ENCODE measurements at regions not wholly inside any gene's neighbourhood (a gene's known extent, or its start where the extent isn't known, plus 50 kb on each side); places are given as distances from the start of the nearest gene placed in this dataset.

DNA sequence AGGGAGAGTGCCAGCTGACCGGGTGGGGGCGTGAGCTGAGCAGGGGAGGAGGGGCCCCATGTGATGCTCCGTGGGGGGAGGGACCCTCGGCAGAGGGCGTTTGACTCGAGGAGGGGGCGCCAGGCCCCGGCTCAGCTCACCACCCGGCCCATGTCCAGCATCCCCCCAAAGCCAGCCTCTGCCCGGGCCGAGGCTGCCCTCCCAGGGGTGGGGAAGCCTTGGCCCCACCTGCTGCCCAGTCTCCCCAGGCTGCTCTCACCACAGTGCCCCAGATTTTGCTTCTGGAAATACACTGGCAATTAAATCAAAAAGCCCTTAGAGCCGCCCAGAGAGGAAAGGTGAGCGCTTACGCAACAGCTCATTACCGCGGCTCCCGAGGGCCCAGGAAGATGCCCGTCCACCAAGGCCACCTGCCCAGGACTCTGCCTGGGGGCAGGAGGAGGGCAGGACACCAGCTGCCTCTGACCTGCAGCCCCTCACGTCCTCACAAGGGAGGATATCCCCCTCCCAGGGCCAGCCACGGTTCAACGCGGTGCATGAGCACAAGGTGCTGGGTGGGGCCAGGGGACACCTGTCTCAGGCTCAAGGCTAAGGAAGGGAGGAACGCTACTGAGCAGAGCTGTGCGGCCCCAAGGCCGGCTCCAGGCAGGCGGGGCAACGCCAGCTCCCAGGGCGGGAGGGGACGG is 70.0 kb upstream of the INPP5A start:
- DNase-seq (ENCODE audit: extremely low read depth, insufficient read length) = peak; percentile 1
- no peak overlapping the region for H3K4me3 ChIP-seq (replicated peaks; ENCODE audit: low read depth, low read length)
- no peaks in the 10 kb centered on the region for H3K36me3 ChIP-seq (ENCODE audit: control insufficient read depth, insufficient read depth, low read length)
- H3K27me3 ChIP-seq (replicated peaks; ENCODE audit: control insufficient read depth, insufficient read depth, low read length) = no peaks in the 10 kb centered on the region; the same call in 1 of the 2 replicates
- TF ChIP-seq CTCF (IDR thresholded peaks at IDR 0.05; ENCODE audit: insufficient read depth, low read length, poor library complexity, severe bottlenecking) = no peak

DNA sequence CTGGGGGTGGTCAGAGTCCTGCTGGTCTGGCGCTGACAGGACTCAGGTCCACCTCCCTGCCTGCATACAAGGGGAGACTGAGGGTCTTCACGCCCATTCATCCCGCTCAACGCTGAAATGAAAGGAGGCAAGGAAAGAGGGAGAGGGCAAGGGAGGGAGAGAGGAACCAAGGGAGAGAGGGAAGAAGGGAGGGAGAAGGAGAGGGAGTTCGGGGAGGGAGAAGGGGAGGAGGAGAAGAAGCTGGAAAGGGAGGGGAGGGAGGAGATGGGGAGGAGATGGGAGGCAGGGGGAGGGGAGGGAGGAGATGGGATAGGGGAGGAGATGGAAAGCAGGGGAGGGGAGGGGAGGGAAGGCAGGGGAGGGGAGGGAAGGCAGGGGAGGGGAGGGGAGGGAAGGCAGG is 69.4 kb upstream of the INPP5A start:
- TF ChIP-seq CTCF (IDR thresholded peaks at IDR 0.05; ENCODE audit: insufficient read depth, low read length, poor library complexity, severe bottlenecking) = no peak
- no peaks in the 10 kb centered on the region; the same call in 1 of the 2 replicates for H3K27me3 ChIP-seq (replicated peaks; ENCODE audit: control insufficient read depth, insufficient read depth, low read length)
- H3K36me3 ChIP-seq (ENCODE audit: control insufficient read depth, insufficient read depth, low read length) = no peaks in the 10 kb centered on the region
- H3K4me3 ChIP-seq (replicated peaks; ENCODE audit: low read depth, low read length) = no peak overlapping the region
- no peak for DNase-seq (ENCODE audit: extremely low read depth, insufficient read length)

DNA sequence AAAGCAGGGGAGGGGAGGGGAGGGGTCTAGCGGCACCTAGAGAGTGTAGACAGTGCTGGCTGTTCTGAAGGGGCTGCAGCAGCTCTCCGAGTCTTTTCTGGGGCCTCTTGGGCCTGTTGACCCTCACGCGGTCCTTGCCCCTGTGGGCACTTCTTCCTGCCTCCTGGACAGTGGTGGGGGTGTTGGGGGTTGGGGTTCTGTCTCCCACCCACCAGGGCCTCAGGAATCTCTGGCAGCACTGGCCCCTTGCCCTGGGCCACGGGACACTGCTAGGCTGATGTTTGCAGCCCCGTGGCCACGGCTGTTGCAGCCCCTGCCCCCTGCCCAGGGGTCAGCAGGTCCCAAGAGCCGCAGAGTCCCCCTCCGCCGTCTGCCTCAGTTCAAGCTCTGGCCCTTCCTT is 68.9 kb upstream of the INPP5A start:
- no peaks in the 10 kb centered on the region; the same call in 1 of the 2 replicates for H3K27me3 ChIP-seq (replicated peaks; ENCODE audit: control insufficient read depth, insufficient read depth, low read length)
- no peak for DNase-seq (ENCODE audit: extremely low read depth, insufficient read length)

GRCh38 chr10:132469197-132469884 is 68.2 kb upstream of the INPP5A start:
- no peak for TF ChIP-seq CTCF (IDR thresholded peaks at IDR 0.05; ENCODE audit: insufficient read depth, low read length, poor library complexity, severe bottlenecking)
- H3K27me3 ChIP-seq (replicated peaks; ENCODE audit: control insufficient read depth, insufficient read depth, low read length) = no peaks in the 10 kb centered on the region; the same call in 1 of the 2 replicates
- H3K36me3 ChIP-seq (ENCODE audit: control insufficient read depth, insufficient read depth, low read length) = no peaks in the 10 kb centered on the region
- no peak for DNase-seq (ENCODE audit: extremely low read depth, insufficient read length)
- H3K4me3 ChIP-seq (replicated peaks; ENCODE audit: low read depth, low read length) = no peak overlapping the region

More for the DNA sequence above, 68.9 kb upstream of the INPP5A start:
- H3K36me3 ChIP-seq (ENCODE audit: control insufficient read depth, insufficient read depth, low read length) = no peaks in the 10 kb centered on the region
- H3K4me3 ChIP-seq (replicated peaks; ENCODE audit: low read depth, low read length) = no peak overlapping the region
- TF ChIP-seq CTCF (IDR thresholded peaks at IDR 0.05; ENCODE audit: insufficient read depth, low read length, poor library complexity, severe bottlenecking) = no peak

DNA sequence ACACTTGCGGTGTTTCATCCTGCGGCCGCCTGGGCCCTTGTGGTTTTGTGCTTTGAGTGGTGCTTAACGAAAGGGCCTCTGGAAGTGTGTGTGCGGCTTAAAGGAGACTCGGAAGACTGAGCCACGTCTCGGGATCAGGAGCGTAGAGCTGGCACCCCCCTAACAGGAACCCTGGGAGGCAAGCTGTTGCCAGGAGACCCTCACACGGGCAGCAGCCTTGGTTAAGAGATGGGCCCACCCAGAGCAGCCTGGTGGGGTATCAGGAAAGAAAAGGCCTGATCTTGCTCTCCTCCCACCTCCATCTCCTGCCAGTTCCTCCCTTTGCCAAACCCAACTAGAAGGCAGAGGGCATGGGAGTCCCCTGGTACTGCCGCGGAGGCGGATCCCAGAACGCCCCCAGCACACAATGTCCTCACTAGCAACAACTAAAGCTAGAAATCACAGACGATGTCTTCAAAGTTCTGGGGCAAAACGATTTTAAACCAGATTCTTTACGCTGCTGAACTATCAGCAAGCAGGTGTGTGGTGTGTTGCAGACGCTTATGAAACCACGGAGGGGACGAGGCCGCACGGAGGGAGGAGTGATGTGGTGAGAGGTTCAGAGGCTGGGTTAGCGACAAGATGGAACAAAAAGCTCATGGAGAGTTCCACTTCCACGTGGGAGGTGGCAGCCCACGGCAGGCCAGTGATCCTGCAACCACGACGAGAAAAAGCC is 67.0 kb upstream of the INPP5A start:
- no peaks in the 10 kb centered on the region; the same call in none of the 2 replicates for H3K27me3 ChIP-seq (replicated peaks; ENCODE audit: control insufficient read depth, insufficient read depth, low read length)
- no peak for TF ChIP-seq CTCF (IDR thresholded peaks at IDR 0.05; ENCODE audit: insufficient read depth, low read length, poor library complexity, severe bottlenecking)
- no peak overlapping the region for H3K4me3 ChIP-seq (replicated peaks; ENCODE audit: low read depth, low read length)
- DNase-seq (ENCODE audit: extremely low read depth, insufficient read length) = no peak
- H3K36me3 ChIP-seq (ENCODE audit: control insufficient read depth, insufficient read depth, low read length) = no peaks in the 10 kb centered on the region

Measured in GM06990 (cell line).